ENCODE measurements at regions not wholly inside any gene's neighbourhood (a gene's known extent, or its start where the extent isn't known, plus 50 kb on each side); places are given as distances from the start of the nearest gene placed in this dataset.

DNA sequence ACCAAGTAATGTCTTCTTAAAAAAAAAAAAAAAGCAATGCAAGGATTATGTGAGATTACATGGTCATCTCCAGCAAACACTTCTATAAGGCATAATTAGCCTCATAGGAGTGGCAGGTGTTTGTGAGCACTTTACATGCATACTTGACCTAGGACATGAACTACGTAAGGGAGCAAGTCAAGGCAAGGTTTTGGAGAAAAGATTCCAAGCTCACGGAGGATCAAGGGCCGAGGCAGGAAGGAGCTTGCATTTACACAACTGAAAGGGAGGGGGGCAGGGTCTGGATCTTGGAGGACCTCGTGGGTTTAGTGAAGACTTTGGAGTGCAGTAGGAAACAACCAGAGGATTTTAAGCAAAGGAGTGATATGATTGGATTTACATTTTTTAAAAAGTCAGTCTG lies 112.5 kb downstream of the CCER1 start:
- POLR2A ChIA-PET, result no interaction called here
- TF ChIP-seq CTCF (IDR thresholded peaks at IDR 0.05; ENCODE audit: insufficient read depth, low read depth, low read length), result no peak
- no peaks in the 10 kb centered on the region for H3K36me3 ChIP-seq (ENCODE audit: control insufficient read depth, insufficient read depth, low read length)
- H3K4me3 ChIP-seq (ENCODE audit: low read depth, low read length), result no peak overlapping the region
- DNase-seq (ENCODE audit: low read depth), result no peak
- CTCF ChIA-PET, result interaction anchor here (1.3 kb wide), 1 partner anchor 12 kb away, joined by 6 read pairs; no protein-coding TSS in a partner anchor
- no peaks in the 10 kb centered on the region for H3K27me3 ChIP-seq (ENCODE audit: control insufficient read depth, insufficient read depth, low read length)

GRCh38 chr12:90841336-90841735 lies 113.6 kb downstream of the CCER1 start:
- ChIA-PET POLR2A (no interaction called here), CTCF (interaction anchor here (1.4 kb wide), 1 partner anchor 13 kb away, joined by 4 read pairs; no protein-coding TSS in a partner anchor)
- Histone ChIP-seq H3K27me3 (ENCODE audit: control insufficient read depth, insufficient read depth, low read length) (no peaks in the 10 kb centered on the region), H3K4me3 (ENCODE audit: low read depth, low read length) (no peak overlapping the region), H3K36me3 (ENCODE audit: control insufficient read depth, insufficient read depth, low read length) (no peaks in the 10 kb centered on the region)
- DNase-seq (ENCODE audit: low read depth), result peak; percentile 31
- no peak for TF ChIP-seq CTCF (IDR thresholded peaks at IDR 0.05; ENCODE audit: insufficient read depth, low read depth, low read length)

DNA sequence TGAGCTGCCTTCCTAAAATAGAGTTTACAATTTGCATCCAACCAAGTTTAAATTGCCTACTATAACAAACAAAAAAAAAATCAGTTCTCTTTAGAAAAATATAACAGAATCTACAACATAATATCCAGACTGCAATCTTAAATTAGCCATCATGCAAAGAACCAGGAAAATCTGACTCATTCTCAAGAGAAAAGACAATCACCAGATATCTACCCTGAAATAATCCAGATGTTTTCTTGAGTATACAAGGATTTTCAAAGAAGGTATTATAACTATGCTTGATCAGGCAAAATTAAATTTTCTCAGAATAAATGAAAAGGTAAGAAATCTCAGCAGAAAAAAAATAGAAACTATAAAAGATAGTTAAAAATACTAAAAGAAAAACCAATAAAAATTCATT lies 115.6 kb downstream of the CCER1 start:
- ChIA-PET CTCF (no interaction called here), POLR2A (interaction anchor here (0.7 kb wide), 1 partner anchor 26 kb away, joined by 3 read pairs; no protein-coding TSS in a partner anchor)
- H3K4me3 ChIP-seq (ENCODE audit: low read depth, low read length), result no peak overlapping the region
- H3K36me3 ChIP-seq (ENCODE audit: control insufficient read depth, insufficient read depth, low read length), result no peaks in the 10 kb centered on the region
- TF ChIP-seq CTCF (IDR thresholded peaks at IDR 0.05; ENCODE audit: insufficient read depth, low read depth, low read length), result no peak
- no peak for DNase-seq (ENCODE audit: low read depth)
- no peaks in the 10 kb centered on the region for H3K27me3 ChIP-seq (ENCODE audit: control insufficient read depth, insufficient read depth, low read length)

DNA sequence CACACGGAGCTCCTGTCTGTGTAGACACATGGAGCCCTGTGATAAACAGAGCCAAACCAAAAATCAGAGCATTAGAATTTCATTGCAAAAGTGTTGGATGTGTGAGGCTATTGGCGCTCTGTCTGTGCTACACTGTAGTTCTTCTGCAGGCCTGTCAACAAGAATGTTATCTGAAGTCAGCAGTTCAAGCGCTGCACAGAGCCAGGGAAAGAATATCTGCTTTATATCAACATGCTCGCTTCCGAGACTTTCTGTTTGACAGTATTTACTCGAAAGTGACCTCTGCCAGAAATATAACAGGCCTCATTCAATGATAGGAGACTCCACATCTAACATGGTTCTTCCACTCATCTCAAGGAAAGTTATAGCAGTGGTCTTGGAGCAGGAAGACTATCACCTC lies 118.3 kb downstream of the CCER1 start:
- Histone ChIP-seq H3K4me3 (ENCODE audit: low read depth, low read length) (no peak overlapping the region), H3K27me3 (ENCODE audit: control insufficient read depth, insufficient read depth, low read length) (no peaks in the 10 kb centered on the region), H3K36me3 (ENCODE audit: control insufficient read depth, insufficient read depth, low read length) (no peaks in the 10 kb centered on the region)
- DNase-seq (ENCODE audit: low read depth), result no peak
- POLR2A ChIA-PET, result no interaction called here
- no peak for TF ChIP-seq CTCF (IDR thresholded peaks at IDR 0.05; ENCODE audit: insufficient read depth, low read depth, low read length)
- CTCF ChIA-PET, result interaction anchor here (1.2 to 2.6 kb wide), 2 partner anchors 18 to 19 kb away, joined by 4 to 11 read pairs; no protein-coding TSS in a partner anchor

DNA sequence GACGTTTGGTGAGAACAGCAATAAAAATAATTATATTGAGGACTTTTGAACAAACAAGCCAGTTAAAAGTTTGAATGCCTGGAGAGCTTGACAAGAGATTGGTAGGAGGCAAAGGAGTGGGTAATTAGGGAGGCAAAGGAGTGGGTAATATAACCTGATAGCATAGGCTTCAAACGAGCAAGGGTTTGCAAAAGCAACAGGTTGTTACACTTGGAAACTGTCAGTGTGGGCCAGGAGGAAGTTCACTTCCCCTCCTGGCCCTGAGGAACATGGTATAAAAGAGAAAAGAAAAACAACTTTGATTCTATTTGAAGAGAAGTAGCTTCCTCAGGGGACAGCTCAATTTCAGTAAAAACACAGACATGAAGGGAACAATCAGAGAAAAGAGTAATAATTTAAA lies 121.7 kb downstream of the CCER1 start:
- H3K36me3 ChIP-seq (ENCODE audit: control insufficient read depth, insufficient read depth, low read length), result no peaks in the 10 kb centered on the region
- H3K27me3 ChIP-seq (ENCODE audit: control insufficient read depth, insufficient read depth, low read length), result no peaks in the 10 kb centered on the region
- no peak for TF ChIP-seq CTCF (IDR thresholded peaks at IDR 0.05; ENCODE audit: insufficient read depth, low read depth, low read length)
- H3K4me3 ChIP-seq (ENCODE audit: low read depth, low read length), result no peak overlapping the region
- CTCF ChIA-PET, result interaction anchor here (0.5 kb wide), 1 partner anchor 310 kb away, joined by 3 read pairs; no protein-coding TSS in a partner anchor
- no peak for DNase-seq (ENCODE audit: low read depth)
- POLR2A ChIA-PET, result interaction anchor here (0.6 kb wide), 1 partner anchor 18 kb away, joined by 4 read pairs; no protein-coding TSS in a partner anchor

Data from BJ (cell line).